Prostate gland (tissue), 2 donors: ENCODE measurements at regions not wholly inside any gene's neighbourhood (a gene's known extent, or its start where the extent isn't known, plus 50 kb on each side); places are given as distances from the start of the nearest gene placed in this dataset.

Experiments
- DNase-seq: peaks from one replicate; pipeline ENCODE4 v3.0.0-alpha.2; 2019; ENCODE audit warnings: low spot score
- H3K27ac ChIP-seq, 2 donors: fragments of 200-600 bp; sonication (generic); 2 replicates each; pipeline ENCODE4 v1.5.1; 2017 to 2019
- H3K27me3 ChIP-seq: fragments of 200-600 bp; sonication (generic); replicated peaks from 2 replicates; pipeline ENCODE4 v1.5.1; 2019; ENCODE audit not compliant: insufficient read depth
- H3K36me3 ChIP-seq, 2 donors: fragments of 200-600 bp; sonication (generic); 1 replicate in 1 of 2; 2 replicates in 1 of 2; pipeline versions ENCODE4 v1.5.1 to v1.8.1; 2017 to 2019
- H3K4me1 ChIP-seq: fragments of 200-600 bp; sonication (generic); replicated peaks from 2 replicates; pipeline ENCODE4 v1.5.1; 2019
- H3K4me3 ChIP-seq, 2 donors: fragments of 200-600 bp; sonication (generic); 2 replicates each; pipeline ENCODE4 v1.5.1; 2017 to 2019
- H3K9me3 ChIP-seq: fragments of 200-600 bp; sonication (generic); 2 replicates; pipeline ENCODE4 v1.5.1; 2017
- CTCF ChIP-seq, 4 experiments: fragments of 200-600 bp in 2 of 4; fragments of 450-650 bp in 2 of 4; sonication (generic) in 2 of 4; IDR thresholded peaks; 1 replicate in 3 of 4; 2 replicates in 1 of 4; pipeline ENCODE4 v1.5.1; 2016 to 2019; ENCODE audit warnings: antibody characterized with exemption in 4 of 4, mild to moderate bottlenecking in 2 of 4, moderate library complexity in 2 of 4
- POLR2A ChIP-seq: fragments of 450-650 bp; IDR thresholded peaks from one replicate; pipeline ENCODE4 v1.6.1; 2016; ENCODE audit warnings: antibody characterized with exemption, mild to moderate bottlenecking
- POLR2AphosphoS5 ChIP-seq: sonication (generic); formaldehyde crosslinking; IDR thresholded peaks from one replicate; pipeline ENCODE4 v1.6.1; 2017; ENCODE audit warnings: antibody characterized with exemption
- WGBS: methylation state at CpG from one replicate; pipeline ENCODE4 v1.1.5; 2018; 5-methylcytosine and 5-hydroxymethylcytosine counted together
- intact Hi-C: fragments of 100-400 bp; cut with DNase I; formaldehyde crosslinking; loops from one replicate; pipeline ENCODE4 v1.14.2; 2022

- H3K9me3 ChIP-seq = no peaks in the 10 kb centered on the region
- H3K27me3 ChIP-seq = peaks cover 10% of the 10 kb centered on the region
- peak in 3 of 4 experiments; percentile 29 to 38 (median 32) for TF ChIP-seq CTCF (IDR thresholded peaks at IDR 0.05)
- no peak for TF ChIP-seq POLR2AphosphoS5
- no peak overlapping the region for H3K4me3 ChIP-seq
- no peak overlapping the region for H3K27ac ChIP-seq
- 54% methylated on average over 8 of the region's 8 CpGs for WGBS
- H3K36me3 ChIP-seq = no peaks in the 10 kb centered on the region
- intact Hi-C loops = no loop called here
- DNase-seq = no peak
- no peaks in the 10 kb centered on the region for H3K4me1 ChIP-seq
Observed at GRCh38 chr6:27608916-27609883, 136.3 kb upstream of the ZNF184 start.

- Histone ChIP-seq H3K4me1 (no peaks in the 10 kb centered on the region), H3K36me3 (no peaks in the 10 kb centered on the region), H3K27ac (no peak overlapping the region), H3K9me3 (no peaks in the 10 kb centered on the region), H3K4me3 (no peak overlapping the region), H3K27me3 (peaks cover 8% of the 10 kb centered on the region)
- DNase-seq = no peak
- TF ChIP-seq POLR2AphosphoS5 = no peak
- no peak for TF ChIP-seq CTCF (IDR thresholded peaks at IDR 0.05)
- no peak for TF ChIP-seq POLR2A
- whole genome bisulfite sequencing = 16% methylated on average over 31 of the region's 31 CpGs
- intact Hi-C loops = no loop called here
Observed at GRCh38 chr6:27605401-27606342, 132.8 kb upstream of the ZNF184 start.

- no peaks in the 10 kb centered on the region for H3K36me3 ChIP-seq
- no peaks in the 10 kb centered on the region for H3K9me3 ChIP-seq
- no peaks in the 10 kb centered on the region for H3K4me1 ChIP-seq
- intact Hi-C loops = no loop called here
- no peak for DNase-seq
- no peak overlapping the region for H3K4me3 ChIP-seq
- 4% methylated on average over 13 of the region's 13 CpGs for WGBS
- TF ChIP-seq CTCF (IDR thresholded peaks at IDR 0.05) (no peak), POLR2AphosphoS5 (no peak), POLR2A (no peak)
- peaks cover 8% of the 10 kb centered on the region for H3K27me3 ChIP-seq
- H3K27ac ChIP-seq = no peak overlapping the region
Observed at GRCh38 chr6:27604986-27605385, 132.1 kb upstream of the ZNF184 start.

GRCh38 chr6:27601668-27602254, 128.9 kb upstream of the ZNF184 start:
- Histone ChIP-seq H3K9me3 (no peaks in the 10 kb centered on the region), H3K4me3 (no peak overlapping the region), H3K36me3 (no peaks in the 10 kb centered on the region), H3K27me3 (peaks cover 10% of the 10 kb centered on the region), H3K27ac (no peak overlapping the region), H3K4me1 (no peaks in the 10 kb centered on the region)
- intact Hi-C loops = no loop called here
- DNase-seq = no peak
- TF ChIP-seq POLR2AphosphoS5 (no peak), CTCF (IDR thresholded peaks at IDR 0.05) (no peak), POLR2A (no peak)
- 17% methylated on average over 23 of the region's 23 CpGs for WGBS
